Heart left ventricle (tissue), 16 donors: ENCODE measurements at regions not wholly inside any gene's neighbourhood (a gene's known extent, or its start where the extent isn't known, plus 50 kb on each side); places are given as distances from the start of the nearest gene placed in this dataset.

Experiments used
- ATAC-seq, 4 donors: fragments of 200-7000 bp; cut with Tn5 transposase; one replicate each; pipeline ENCODE4 v1.9.1; 2020 to 2022; ENCODE audit warnings: moderate library complexity in 4 of 4, mild to moderate bottlenecking in 3 of 4, moderate number of reproducible peaks in 1 of 4
- DNase-seq, 5 donors: peaks; one replicate each; pipeline ENCODE4 v3.0.0-alpha.2; 2020
- H3K27ac ChIP-seq, 12 donors: fragments of 200-600 bp; sonication (generic) in 4 of 12; one replicate each; pipeline versions ENCODE4 v1.5.0 to v1.8.0; 2016 to 2022; ENCODE audit warnings: mild to moderate bottlenecking in 2 of 12
- H3K27me3 ChIP-seq, 9 donors: fragments of 200-600 bp; sonication (generic) in 2 of 9; one replicate each; pipeline versions ENCODE4 v1.5.1 to v1.8.0; 2016 to 2022; ENCODE audit warnings: mild to moderate bottlenecking in 3 of 9
- H3K36me3 ChIP-seq, 9 donors: fragments of 200-600 bp; sonication (generic) in 2 of 9; one replicate each; pipeline versions ENCODE4 v1.5.0 to v1.8.0; 2018 to 2022; ENCODE audit warnings: mild to moderate bottlenecking in 2 of 9
- H3K4me1 ChIP-seq, 12 donors: fragments of 200-600 bp; sonication (generic) in 4 of 12; one replicate each; pipeline versions ENCODE4 v1.5.0 to v1.8.0; 2016 to 2022; ENCODE audit warnings: mild to moderate bottlenecking in 3 of 12
- H3K4me3 ChIP-seq, 12 donors: fragments of 200-600 bp; sonication (generic) in 4 of 12; one replicate each; pipeline versions ENCODE4 v1.5.0 to v1.8.0; 2017 to 2022; ENCODE audit warnings: mild to moderate bottlenecking in 9 of 12, moderate library complexity in 4 of 12
- H3K9me3 ChIP-seq, 12 donors: fragments of 200-600 bp; sonication (generic) in 4 of 12; one replicate each; pipeline versions ENCODE4 v1.5.0 to v1.8.0; 2016 to 2022; ENCODE audit warnings: mild to moderate bottlenecking in 1 of 12
- POLR2A ChIP-seq, 2 donors: fragments of 450-650 bp; IDR thresholded peaks; one replicate each; pipeline ENCODE4 v1.6.1; 2017; ENCODE audit warnings: antibody characterized with exemption in 2 of 2, mild to moderate bottlenecking in 2 of 2, moderate library complexity in 2 of 2
- WGBS, 4 donors: extraction: QIAGEN DNeasy Blood & Tissue Kit in 2 of 4; methylation state at CpG; one replicate each; pipeline versions ENCODE4 v1.1.5 to v1.1.7; 2013 to 2018; 5-methylcytosine and 5-hydroxymethylcytosine counted together
- intact Hi-C, 10 donors: fragments of 100-400 bp; cut with DNase I; formaldehyde crosslinking; loops; one replicate each; pipeline versions ENCODE4 v1.11.1 to v1.14.2; 2022
- TF ChIP-seq, protein P1 (sequence below), 12 donors: fragments of 200-600 bp; sonication (generic) in 4 of 12; IDR thresholded peaks; one replicate each; pipeline versions ENCODE4 v1.5.0 to v1.8.0; 2018 to 2022; ENCODE audit warnings: antibody characterized with exemption in 12 of 12, mild to moderate bottlenecking in 5 of 12
- donor health status: ischemic (EF 13 %, LVEDD 7.1; RV severe dilation, severe dysfunction).
- donor health status: healthy with polysubstance abuse.
- donor health status: DM: no; HTN: yes; CAD: no.
- donor health status: DM: no; HTN: no; CAD: no.
- donor health status: ischemic (EF 25% LVEDD 6.9; RV normal size, moderate dysfunction).
- donor health status: ischemic (EF 25% LVEDD 5.7; RV mildly dilated, moderate dysfunction).
- donor health status: healthy.
- donor health status: DM: yes; HTN: yes; CAD: no.
- donor health status: ischemic (EF 35%, LVEDD 5.7; RV mildly dilated, moderate dysfunction).
- donor health status: nonischemic (EF 11% LVEDD 7.7; RV severe dilation, severe dysfunction).
- donor health status: DM: yes; HTN: yes; CAD: no.
- donor health status: PGD.
- donor health status: ischemic (EF 29% LVEDD 5.4; RV normal size, mild dysfunction).
- donor health status: nonischemic (EF 23%, LVEDD 6.1; RV moderate dilation, normal function).

DNA sequence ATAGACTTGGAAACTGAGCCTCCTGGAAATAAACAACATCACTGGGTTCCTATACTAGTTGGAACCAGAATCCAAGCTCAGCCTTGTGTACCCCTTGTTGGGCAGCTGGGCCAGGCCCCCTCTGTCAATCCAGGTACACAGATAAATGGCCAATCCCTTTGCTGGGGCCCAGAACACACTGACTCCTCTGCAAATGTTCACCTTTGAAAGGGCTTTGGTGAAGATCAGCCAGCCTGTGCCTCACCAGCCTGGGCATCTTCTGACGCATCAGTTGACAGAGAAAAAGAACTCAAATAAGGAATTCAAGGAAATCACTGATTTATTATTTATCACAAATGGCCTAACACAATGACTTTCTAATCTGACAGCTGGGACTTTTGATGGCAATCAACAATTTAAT lies 1090.2 kb downstream of the BCL11B start:
- Histone ChIP-seq H3K27ac (no peak overlapping the region), H3K4me1 (no peaks in the 10 kb centered on the region), H3K4me3 (no peak overlapping the region), H3K27me3 (peaks cover 0 to 9% (median 0%) of the 10 kb centered on the region in 9 donors), H3K36me3 (no peaks in the 10 kb centered on the region), H3K9me3 (no peaks in the 10 kb centered on the region)
- ATAC-seq (no peak), DNase-seq (no peak)
- no peak for TF ChIP-seq POLR2A (IDR thresholded peaks at IDR 0.05)
- TF ChIP-seq, protein P1, sequence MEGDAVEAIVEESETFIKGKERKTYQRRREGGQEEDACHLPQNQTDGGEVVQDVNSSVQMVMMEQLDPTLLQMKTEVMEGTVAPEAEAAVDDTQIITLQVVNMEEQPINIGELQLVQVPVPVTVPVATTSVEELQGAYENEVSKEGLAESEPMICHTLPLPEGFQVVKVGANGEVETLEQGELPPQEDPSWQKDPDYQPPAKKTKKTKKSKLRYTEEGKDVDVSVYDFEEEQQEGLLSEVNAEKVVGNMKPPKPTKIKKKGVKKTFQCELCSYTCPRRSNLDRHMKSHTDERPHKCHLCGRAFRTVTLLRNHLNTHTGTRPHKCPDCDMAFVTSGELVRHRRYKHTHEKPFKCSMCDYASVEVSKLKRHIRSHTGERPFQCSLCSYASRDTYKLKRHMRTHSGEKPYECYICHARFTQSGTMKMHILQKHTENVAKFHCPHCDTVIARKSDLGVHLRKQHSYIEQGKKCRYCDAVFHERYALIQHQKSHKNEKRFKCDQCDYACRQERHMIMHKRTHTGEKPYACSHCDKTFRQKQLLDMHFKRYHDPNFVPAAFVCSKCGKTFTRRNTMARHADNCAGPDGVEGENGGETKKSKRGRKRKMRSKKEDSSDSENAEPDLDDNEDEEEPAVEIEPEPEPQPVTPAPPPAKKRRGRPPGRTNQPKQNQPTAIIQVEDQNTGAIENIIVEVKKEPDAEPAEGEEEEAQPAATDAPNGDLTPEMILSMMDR (IDR thresholded peaks at IDR 0.05): no peak
- WGBS, 4 donors: 79 to 89% (median 84%) methylated on average over 1 of the region's 1 CpG
- intact Hi-C loops: no loop called here

DNA sequence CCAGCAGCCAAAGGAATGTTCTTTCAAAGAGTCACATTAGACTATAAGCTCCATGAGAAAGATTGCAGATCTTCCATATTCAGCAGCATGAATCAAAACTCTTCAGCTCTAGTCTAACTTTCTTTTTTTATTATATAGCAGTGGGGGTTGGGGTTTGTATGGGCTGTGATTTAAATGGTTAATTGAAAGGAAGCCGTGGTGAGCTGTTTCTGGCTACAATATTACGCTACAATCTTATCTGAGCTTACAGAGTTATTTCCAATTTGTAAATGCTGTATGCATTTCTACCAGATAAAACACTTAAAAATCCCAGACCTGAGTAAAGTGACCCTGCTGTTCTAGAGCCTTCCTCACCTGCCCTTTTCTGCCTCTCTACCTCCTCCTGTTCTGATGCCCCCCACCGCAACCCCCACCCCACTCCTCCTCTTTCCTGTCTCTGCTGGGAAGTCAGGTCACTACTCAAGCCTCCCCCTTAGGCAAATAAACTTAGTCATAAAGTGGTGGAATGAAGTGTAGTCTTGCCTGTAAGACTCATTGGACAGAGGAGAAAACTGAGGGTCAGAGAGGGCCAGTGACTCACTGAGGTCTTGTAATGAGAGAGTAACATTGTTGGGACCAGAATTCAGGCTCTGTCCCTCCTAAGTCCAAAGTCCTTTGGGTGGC lies 1089.5 kb downstream of the BCL11B start:
- no peak overlapping the region for H3K4me3 ChIP-seq

DNA sequence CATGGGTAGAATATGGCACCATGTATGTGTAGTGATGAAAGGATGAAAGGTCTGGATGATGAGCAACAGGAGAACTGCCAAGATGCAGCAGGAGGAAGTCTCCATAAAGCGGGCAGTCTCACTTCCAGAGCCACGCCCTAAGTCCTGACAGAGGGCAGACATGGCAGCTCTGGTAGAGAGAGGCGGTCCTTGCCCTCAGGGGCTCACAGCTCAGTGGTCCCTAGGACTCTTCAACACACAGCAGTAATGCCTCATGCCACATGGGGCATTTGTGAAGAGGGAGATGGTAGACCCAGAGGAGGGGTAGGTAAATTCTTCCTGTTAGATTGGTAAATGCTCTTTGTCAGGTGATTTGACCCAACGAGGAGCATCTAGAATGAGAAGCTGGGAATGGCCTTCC lies 1088.4 kb downstream of the BCL11B start:
- H3K4me1 ChIP-seq: no peaks in the 10 kb centered on the region
- intact Hi-C loops: no loop called here
- H3K27me3 ChIP-seq: peaks cover 0 to 9% (median 0%) of the 10 kb centered on the region in 9 donors
- H3K36me3 ChIP-seq: no peaks in the 10 kb centered on the region
- no peak overlapping the region for H3K27ac ChIP-seq
- TF ChIP-seq POLR2A (IDR thresholded peaks at IDR 0.05): no peak
- TF ChIP-seq, protein P1 (IDR thresholded peaks at IDR 0.05): no peak
- no peaks in the 10 kb centered on the region for H3K9me3 ChIP-seq
- ATAC-seq: no peak
- DNase-seq: no peak
- no peak overlapping the region for H3K4me3 ChIP-seq
- 83 to 88% (median 86%) methylated on average over 4 of the region's 4 CpGs for WGBS, 4 donors

More for the DNA sequence above, 1089.5 kb downstream of the BCL11B start:
- Histone ChIP-seq H3K36me3 (no peaks in the 10 kb centered on the region), H3K27me3 (peaks cover 0 to 9% (median 0%) of the 10 kb centered on the region in 9 donors), H3K27ac (peak overlapping the region in 1 of 12 donors; percentile 20), H3K4me1 (no peaks in the 10 kb centered on the region), H3K9me3 (no peaks in the 10 kb centered on the region)
- intact Hi-C loops: no loop called here
- no peak for DNase-seq
- TF ChIP-seq POLR2A (IDR thresholded peaks at IDR 0.05): no peak
- TF ChIP-seq, protein P1 (IDR thresholded peaks at IDR 0.05): no peak
- ATAC-seq: no peak
- 14 to 23% (median 18%) methylated on average over 3 of the region's 3 CpGs for WGBS, 4 donors

DNA sequence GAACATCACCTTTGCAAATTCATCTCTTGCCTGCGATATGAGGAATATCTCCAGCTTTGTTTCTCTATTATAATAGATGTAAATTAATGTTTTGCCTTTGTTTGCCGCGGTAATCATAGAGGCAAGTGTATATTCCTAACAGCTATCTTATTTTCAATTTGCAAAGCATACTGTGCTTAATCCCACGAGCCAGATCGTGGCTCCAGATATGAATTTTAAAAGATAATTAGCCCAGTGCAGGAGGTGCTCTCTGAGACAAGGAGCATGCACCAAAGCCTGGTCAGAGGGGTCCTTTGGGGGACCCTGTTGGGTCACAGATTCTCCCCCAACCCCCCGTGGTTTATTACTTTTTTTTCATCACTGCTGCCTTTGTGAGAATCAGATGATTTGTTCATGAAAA lies 1087.5 kb downstream of the BCL11B start:
- WGBS, 4 donors: 79 to 85% (median 83%) methylated on average over 6 of the region's 6 CpGs
- DNase-seq (no peak), ATAC-seq (no peak)
- Histone ChIP-seq H3K36me3 (no peaks in the 10 kb centered on the region), H3K4me3 (no peak overlapping the region), H3K9me3 (no peaks in the 10 kb centered on the region), H3K27me3 (peaks cover 0 to 9% (median 0%) of the 10 kb centered on the region in 9 donors), H3K4me1 (no peaks in the 10 kb centered on the region), H3K27ac (no peak overlapping the region)
- TF ChIP-seq POLR2A (IDR thresholded peaks at IDR 0.05): no peak
- TF ChIP-seq, protein P1 (IDR thresholded peaks at IDR 0.05): no peak
- intact Hi-C loops: no loop called here
